ENCODE measurements at regions not wholly inside any gene's neighbourhood (a gene's known extent, or its start where the extent isn't known, plus 50 kb on each side); places are given as distances from the start of the nearest gene placed in this dataset.

- TF ChIP-seq, protein P1, sequence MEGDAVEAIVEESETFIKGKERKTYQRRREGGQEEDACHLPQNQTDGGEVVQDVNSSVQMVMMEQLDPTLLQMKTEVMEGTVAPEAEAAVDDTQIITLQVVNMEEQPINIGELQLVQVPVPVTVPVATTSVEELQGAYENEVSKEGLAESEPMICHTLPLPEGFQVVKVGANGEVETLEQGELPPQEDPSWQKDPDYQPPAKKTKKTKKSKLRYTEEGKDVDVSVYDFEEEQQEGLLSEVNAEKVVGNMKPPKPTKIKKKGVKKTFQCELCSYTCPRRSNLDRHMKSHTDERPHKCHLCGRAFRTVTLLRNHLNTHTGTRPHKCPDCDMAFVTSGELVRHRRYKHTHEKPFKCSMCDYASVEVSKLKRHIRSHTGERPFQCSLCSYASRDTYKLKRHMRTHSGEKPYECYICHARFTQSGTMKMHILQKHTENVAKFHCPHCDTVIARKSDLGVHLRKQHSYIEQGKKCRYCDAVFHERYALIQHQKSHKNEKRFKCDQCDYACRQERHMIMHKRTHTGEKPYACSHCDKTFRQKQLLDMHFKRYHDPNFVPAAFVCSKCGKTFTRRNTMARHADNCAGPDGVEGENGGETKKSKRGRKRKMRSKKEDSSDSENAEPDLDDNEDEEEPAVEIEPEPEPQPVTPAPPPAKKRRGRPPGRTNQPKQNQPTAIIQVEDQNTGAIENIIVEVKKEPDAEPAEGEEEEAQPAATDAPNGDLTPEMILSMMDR (tag by site-specific recombination; IDR thresholded peaks at IDR 0.05), result no peak
- TF ChIP-seq ZNF785 (tag by site-specific recombination; IDR thresholded peaks at IDR 0.05) (no peak), ZNF266 (tag by site-specific recombination; IDR thresholded peaks at IDR 0.05; ENCODE audit: low read depth) (no peak), MEIS1 (CRISPR knock-in tag; IDR thresholded peaks at IDR 0.05; ENCODE audit: borderline replicate concordance) (no peak), ZNF140 (tag by site-specific recombination; IDR thresholded peaks at IDR 0.05) (no peak), PRDM1 (tag by site-specific recombination; IDR thresholded peaks at IDR 0.05) (no peak), ZBTB21 (tag by site-specific recombination; IDR thresholded peaks at IDR 0.05) (no peak), ZNF707 (tag by site-specific recombination; IDR thresholded peaks at IDR 0.05) (no peak), TCF7L2 (IDR thresholded peaks at IDR 0.05; ENCODE audit: borderline replicate concordance, low read depth, low read length) (no peak), EGR2 (tag by site-specific recombination; IDR thresholded peaks at IDR 0.05; ENCODE audit: low read depth) (no peak)
Measured at GRCh38 chr5:143879646-143880045, 67.7 kb downstream of the HMHB1 start.
